Right lobe of liver (tissue), 4 donors: ENCODE measurements at regions not wholly inside any gene's neighbourhood (a gene's known extent, or its start where the extent isn't known, plus 50 kb on each side); places are given as distances from the start of the nearest gene placed in this dataset.

Experiments used
- CTCF ChIP-seq, 4 donors: fragments of 200-600 bp in 3 of 4; fragments of 450-650 bp in 1 of 4; IDR thresholded peaks; one replicate each; pipeline versions ENCODE4 v1.5.1 to v1.8.0; 2016 to 2022; ENCODE audit warnings: antibody characterized with exemption in 4 of 4, mild to moderate bottlenecking in 2 of 4
- POLR2A ChIP-seq: fragments of 450-650 bp; IDR thresholded peaks from one replicate; pipeline ENCODE4 v1.6.1; 2017; ENCODE audit warnings: antibody characterized with exemption, mild to moderate bottlenecking
- donor health status: DM: no; HTN: no; CAD: no.
- donor health status: DM: no; HTN: no; CAD: no.
- donor health status: DM: no; HTN: yes; CAD: no.

DNA sequence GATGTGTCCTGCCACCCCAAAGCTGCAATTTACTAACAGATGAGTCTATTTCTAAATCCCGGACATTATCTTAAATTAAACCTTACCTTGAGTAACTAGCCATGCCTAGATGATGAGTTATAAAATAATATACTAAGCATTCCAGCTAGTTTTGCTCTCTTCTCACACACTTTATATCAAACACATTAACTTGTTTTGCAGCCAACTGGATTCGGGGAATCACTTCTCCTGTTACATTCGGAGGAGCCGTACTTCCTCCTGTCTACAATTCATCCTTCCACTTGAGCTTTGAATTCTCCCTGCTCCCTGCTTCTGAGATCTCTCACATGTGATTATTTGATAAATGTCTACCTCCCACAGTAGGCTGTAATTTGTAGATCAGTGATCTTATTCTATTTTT, 420.1 kb downstream of the GJA1 start:
- TF ChIP-seq POLR2A (no peak), CTCF (IDR thresholded peaks at IDR 0.05) (no peak)
